H9 (cell line): ENCODE measurements at regions not wholly inside any gene's neighbourhood (a gene's known extent, or its start where the extent isn't known, plus 50 kb on each side); places are given as distances from the start of the nearest gene placed in this dataset.

ENCODE experiments used
- DNase-seq: peaks from one replicate; pipeline ENCODE4 v3.0.0-alpha.2; 2017
- H2AFZ ChIP-seq: one replicate; pipeline ENCODE4 v1.6.1; 2013; ENCODE audit warnings: mild to moderate bottlenecking, low read length, control low read depth, moderate library complexity
- H2AK5ac ChIP-seq: 2 replicates; pipeline ENCODE4 v1.6.1; 2013; ENCODE audit warnings: low read length, control low read depth, mixed read lengths; ENCODE audit not compliant: insufficient read length
- H2BK120ac ChIP-seq: one replicate; pipeline ENCODE4 v1.6.1; 2013; ENCODE audit warnings: low read depth, mild to moderate bottlenecking, low read length, control low read depth, inconsistent platforms; ENCODE audit not compliant: poor library complexity, severe bottlenecking
- H2BK12ac ChIP-seq: 2 replicates; pipeline ENCODE4 v1.6.1; 2013; ENCODE audit warnings: low read length, control low read depth, mixed read lengths, low read depth; ENCODE audit not compliant: insufficient read length
- H2BK15ac ChIP-seq: 2 replicates; pipeline ENCODE4 v1.6.1; 2013; ENCODE audit warnings: low read depth, low read length, control low read depth
- H2BK20ac ChIP-seq: one replicate; pipeline ENCODE4 v1.6.1; 2013; ENCODE audit warnings: low read depth, mild to moderate bottlenecking, low read length, control low read depth, inconsistent platforms; ENCODE audit not compliant: poor library complexity, severe bottlenecking
- H2BK5ac ChIP-seq: 2 replicates; pipeline ENCODE4 v1.6.1; 2013; ENCODE audit warnings: low read length, control low read depth, mixed read lengths; ENCODE audit not compliant: insufficient read length
- H3K14ac ChIP-seq: 2 replicates; pipeline ENCODE4 v1.6.1; 2013; ENCODE audit warnings: low read length, control low read depth; ENCODE audit not compliant: insufficient read depth
- H3K18ac ChIP-seq: 2 replicates; pipeline ENCODE4 v1.6.1; 2013; ENCODE audit warnings: low read depth, mild to moderate bottlenecking, mixed read lengths, low read length, control low read depth; ENCODE audit not compliant: insufficient read length
- H3K23ac ChIP-seq: 2 replicates; pipeline ENCODE4 v1.6.1; 2013; ENCODE audit warnings: low read length, control low read depth, mixed read lengths, low read depth; ENCODE audit not compliant: insufficient read length
- H3K23me2 ChIP-seq: 2 replicates; pipeline ENCODE4 v1.6.1; 2013; ENCODE audit warnings: low read depth, mild to moderate bottlenecking, mixed read lengths, low read length, control low read depth; ENCODE audit not compliant: insufficient read length, poor library complexity, severe bottlenecking
- H3K27ac ChIP-seq: 2 replicates; pipeline ENCODE4 v1.5.1; 2013; ENCODE audit warnings: low read length, control low read depth, mixed read lengths, low read depth; ENCODE audit not compliant: insufficient read length
- H3K27me3 ChIP-seq: 2 replicates; pipeline ENCODE4 v1.6.1; 2013; ENCODE audit warnings: low read length, control low read depth, inconsistent platforms; ENCODE audit not compliant: insufficient read depth
- H3K4ac ChIP-seq: 2 replicates; pipeline ENCODE4 v1.6.1; 2013; ENCODE audit warnings: low read depth, mild to moderate bottlenecking, control low read depth, inconsistent platforms, low read length, moderate library complexity
- H3K4me1 ChIP-seq: 2 replicates; pipeline ENCODE4 v1.6.1; 2013; ENCODE audit warnings: low read length, control low read depth, inconsistent platforms; ENCODE audit not compliant: insufficient read depth
- H3K4me2 ChIP-seq: 2 replicates; pipeline ENCODE4 v1.6.1; 2013; ENCODE audit warnings: low read length, control low read depth, mixed read lengths; ENCODE audit not compliant: insufficient read length, insufficient read depth
- H3K56ac ChIP-seq: 2 replicates; pipeline ENCODE4 v1.6.1; 2013; ENCODE audit warnings: low read depth, mild to moderate bottlenecking, mixed read lengths, low read length, control low read depth; ENCODE audit not compliant: insufficient read length
- H3K79me1 ChIP-seq: 2 replicates; pipeline ENCODE4 v1.6.1; 2013; ENCODE audit warnings: low read depth, mild to moderate bottlenecking, moderate library complexity, low read length, control low read depth, inconsistent platforms; ENCODE audit not compliant: insufficient read depth, poor library complexity, severe bottlenecking
- H3K79me2 ChIP-seq: 2 replicates; pipeline ENCODE4 v1.6.1; 2013; ENCODE audit warnings: low read length, control low read depth, inconsistent platforms; ENCODE audit not compliant: insufficient read depth
- H3K9ac ChIP-seq: 2 replicates; pipeline ENCODE4 v1.6.1; 2013; ENCODE audit warnings: low read length, control low read depth, mixed read lengths; ENCODE audit not compliant: insufficient read length; ENCODE audit errors: extremely low read depth
- H3K9me3 ChIP-seq: one replicate; pipeline ENCODE4 v1.6.1; 2013; ENCODE audit warnings: low read depth, low read length, inconsistent platforms; ENCODE audit not compliant: control insufficient read depth
- H3T11ph ChIP-seq: one replicate; pipeline ENCODE4 v1.6.1; 2013; ENCODE audit warnings: mild to moderate bottlenecking, low read length, control low read depth, inconsistent platforms
- H4K20me1 ChIP-seq: one replicate; pipeline ENCODE4 v1.6.1; 2013; ENCODE audit not compliant: control insufficient read depth, insufficient read length, insufficient read depth
- H4K5ac ChIP-seq: 2 replicates; pipeline ENCODE4 v1.6.1; 2013; ENCODE audit warnings: low read depth, mild to moderate bottlenecking, mixed read lengths, low read length, control low read depth; ENCODE audit not compliant: insufficient read length
- H4K8ac ChIP-seq: replicated peaks from 2 replicates; pipeline ENCODE4 v1.6.1; 2013; ENCODE audit warnings: low read length, control low read depth, mixed read lengths, low read depth; ENCODE audit not compliant: insufficient read length
- H4K91ac ChIP-seq: 2 replicates; pipeline ENCODE4 v1.6.1; 2013; ENCODE audit warnings: low read depth, mild to moderate bottlenecking, moderate library complexity, mixed read lengths, low read length, control low read depth; ENCODE audit not compliant: insufficient read length
- H3K27ac Mint-ChIP-seq, 3 experiments: 2 replicates in 2 of 3; 3 replicates in 1 of 3; pipeline ENCODE4 v1.8.0; 2020 to 2021; ENCODE audit warnings: mixed read lengths in 3 of 3, mild to moderate bottlenecking in 1 of 3, moderate library complexity in 1 of 3
- H3K27me3 Mint-ChIP-seq: 2 replicates; pipeline ENCODE4 v1.8.0; 2021; ENCODE audit warnings: low read depth, mild to moderate bottlenecking, moderate library complexity, mixed read lengths
- H3K36me3 Mint-ChIP-seq, 3 experiments: 2 replicates in 2 of 3; 3 replicates in 1 of 3; pipeline ENCODE4 v1.8.0; 2020 to 2021; ENCODE audit warnings: low read depth in 3 of 3, mixed read lengths in 3 of 3; ENCODE audit not compliant: insufficient read depth in 1 of 3
- H3K4me1 Mint-ChIP-seq, 2 experiments: 2 replicates each; pipeline ENCODE4 v1.8.0; 2020; ENCODE audit warnings: mixed read lengths in 2 of 2
- H3K4me3 Mint-ChIP-seq, 2 experiments: 2 replicates in 1 of 2; 3 replicates in 1 of 2; pipeline ENCODE4 v1.8.0; 2020 to 2021; ENCODE audit warnings: mild to moderate bottlenecking in 2 of 2, mixed read lengths in 2 of 2, moderate library complexity in 1 of 2
- H3K9me3 Mint-ChIP-seq, 2 experiments: 2 replicates in 1 of 2; 3 replicates in 1 of 2; pipeline ENCODE4 v1.8.0; 2020; ENCODE audit warnings: mild to moderate bottlenecking in 2 of 2, mixed read lengths in 2 of 2, moderate library complexity in 1 of 2
- WGBS: extraction: QIAGEN DNeasy Blood & Tissue Kit; methylation state at CpG from one replicate; pipeline ENCODE4 v1.1.7; 2013; ENCODE audit warnings: missing lambda C conversion rate, low lambda C conversion rate, mixed read lengths; ENCODE audit not compliant: insufficient read length; ENCODE audit errors: extremely low coverage; 5-methylcytosine and 5-hydroxymethylcytosine counted together
- TF ChIP-seq, protein P1 (sequence below): fragments of 200-600 bp; sonication (generic); conservative IDR thresholded peaks from 3 replicates; pipeline ENCODE4 v1.8.0; 2021; ENCODE audit warnings: antibody characterized with exemption, mild to moderate bottlenecking

DNA sequence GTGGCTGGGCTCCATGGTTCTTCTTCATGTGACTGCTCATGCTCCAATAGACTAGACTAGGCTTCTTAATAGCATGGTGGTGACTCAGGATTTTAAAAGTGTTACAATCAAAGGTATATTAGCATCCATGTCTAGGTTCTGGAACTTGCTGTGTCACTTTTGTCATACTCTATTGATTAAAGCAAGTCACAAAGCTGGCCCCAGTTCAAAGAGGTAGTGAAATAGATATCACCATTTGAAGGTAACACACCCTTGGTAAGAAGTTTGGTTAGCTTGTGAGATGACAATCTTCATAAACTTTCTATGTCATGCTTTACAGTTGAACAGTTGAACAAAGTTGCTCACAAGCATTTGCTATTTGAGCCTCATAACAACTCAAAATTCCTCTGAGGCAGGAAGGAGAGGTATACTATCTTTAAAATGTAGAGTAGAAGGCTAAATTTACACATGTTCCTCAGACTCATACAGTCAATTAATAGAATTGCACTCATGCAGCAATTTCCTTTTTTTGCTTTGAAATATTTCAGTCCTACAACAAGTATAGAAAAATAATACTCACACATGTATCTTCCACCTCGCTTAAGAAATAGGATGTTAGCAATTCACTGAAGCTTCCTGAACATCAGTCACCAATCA lies 56.8 kb upstream of the TMEM252 start:
- Histone ChIP-seq H3K56ac (no peak overlapping the region), H2BK120ac (no peak overlapping the region), H3K27ac (no peak overlapping the region), H2BK5ac (no peak overlapping the region), H4K91ac (no peak overlapping the region), H3K23ac (no peak overlapping the region), H2BK15ac (no peak overlapping the region), H3K4me2 (no peak overlapping the region), H2AK5ac (no peak overlapping the region), H3T11ph (no peak overlapping the region), H2BK20ac (no peak overlapping the region), H4K8ac (no peak overlapping the region), H3K4ac (no peak overlapping the region), H3K27me3 (no peaks in the 10 kb centered on the region), H3K4me1 (no peaks in the 10 kb centered on the region; the same call in 1 of the 2 replicates), H3K18ac (no peak overlapping the region), H3K9me3 (no peaks in the 10 kb centered on the region), H3K9ac (no peak overlapping the region), H4K20me1 (no peaks in the 10 kb centered on the region), H3K23me2 (no peaks in the 10 kb centered on the region), H3K14ac (no peak overlapping the region), H3K79me1 (no peaks in the 10 kb centered on the region), H4K5ac (no peak overlapping the region), H2AFZ (no peak overlapping the region), H3K79me2 (no peaks in the 10 kb centered on the region), H2BK12ac (no peak overlapping the region)
- H3K36me3 Mint-ChIP-seq = peaks cover 0 to 5% (median 0%) of the 10 kb centered on the region in 3 experiments; a peak in 3 of 7 replicates
- TF ChIP-seq, protein P1, sequence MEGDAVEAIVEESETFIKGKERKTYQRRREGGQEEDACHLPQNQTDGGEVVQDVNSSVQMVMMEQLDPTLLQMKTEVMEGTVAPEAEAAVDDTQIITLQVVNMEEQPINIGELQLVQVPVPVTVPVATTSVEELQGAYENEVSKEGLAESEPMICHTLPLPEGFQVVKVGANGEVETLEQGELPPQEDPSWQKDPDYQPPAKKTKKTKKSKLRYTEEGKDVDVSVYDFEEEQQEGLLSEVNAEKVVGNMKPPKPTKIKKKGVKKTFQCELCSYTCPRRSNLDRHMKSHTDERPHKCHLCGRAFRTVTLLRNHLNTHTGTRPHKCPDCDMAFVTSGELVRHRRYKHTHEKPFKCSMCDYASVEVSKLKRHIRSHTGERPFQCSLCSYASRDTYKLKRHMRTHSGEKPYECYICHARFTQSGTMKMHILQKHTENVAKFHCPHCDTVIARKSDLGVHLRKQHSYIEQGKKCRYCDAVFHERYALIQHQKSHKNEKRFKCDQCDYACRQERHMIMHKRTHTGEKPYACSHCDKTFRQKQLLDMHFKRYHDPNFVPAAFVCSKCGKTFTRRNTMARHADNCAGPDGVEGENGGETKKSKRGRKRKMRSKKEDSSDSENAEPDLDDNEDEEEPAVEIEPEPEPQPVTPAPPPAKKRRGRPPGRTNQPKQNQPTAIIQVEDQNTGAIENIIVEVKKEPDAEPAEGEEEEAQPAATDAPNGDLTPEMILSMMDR = no peak
- DNase-seq = no peak
- H3K27ac Mint-ChIP-seq = no peak overlapping the region
- H3K4me3 Mint-ChIP-seq = no peak overlapping the region
- H3K4me1 Mint-ChIP-seq = peaks cover 5 to 10% of the 10 kb centered on the region in 2 experiments; a peak in 3 of 4 replicates
- H3K27me3 Mint-ChIP-seq = peaks cover 4% of the 10 kb centered on the region
- peaks cover 5 to 7% of the 10 kb centered on the region in 2 experiments; a peak in 3 of 5 replicates for H3K9me3 Mint-ChIP-seq
- no CpG with 5 or more reads among the region's 1 CpG for WGBS
